Activated naive CD4-positive, alpha-beta T cell treated with anti-CD3 and anti-CD28 coated beads, Interleukin-2, amount 10 ng/mL, durations not matched to agents 7 days and 5 days (primary cell): ENCODE measurements at regions not wholly inside any gene's neighbourhood (a gene's known extent, or its start where the extent isn't known, plus 50 kb on each side); places are given as distances from the start of the nearest gene placed in this dataset.
A peak's percentile ranks its signal among the peaks of the same experiment; 100 is the strongest.

Experiments
- CTCF ChIA-PET: fragments of 350-600 bp; sonication (Branson Sonifier 250); formaldehyde crosslinking; loops from one replicate; lab custom pipeline; 2021; ENCODE audit warnings: antibody characterized with exemption; lab: Charles Lee
- DNase-seq: peaks from one replicate; pipeline ENCODE4 v3.0.0-alpha.2; 2020
- H3K27ac Mint-ChIP-seq: one replicate; pipeline ENCODE4 v1.8.0; 2021; ENCODE audit warnings: mild to moderate bottlenecking, moderate library complexity, mixed read lengths
- H3K27me3 Mint-ChIP-seq: one replicate; pipeline ENCODE4 v1.8.0; 2021; ENCODE audit warnings: mild to moderate bottlenecking, mixed read lengths
- H3K36me3 Mint-ChIP-seq: one replicate; pipeline ENCODE4 v1.8.0; 2021; ENCODE audit warnings: mixed read lengths
- H3K4me1 Mint-ChIP-seq: one replicate; pipeline ENCODE4 v1.8.0; 2021; ENCODE audit warnings: mixed read lengths
- H3K4me3 Mint-ChIP-seq: one replicate; pipeline ENCODE4 v1.8.0; 2021; ENCODE audit warnings: mild to moderate bottlenecking, moderate library complexity, mixed read lengths
- H3K9me3 Mint-ChIP-seq: one replicate; pipeline ENCODE4 v1.8.0; 2021; ENCODE audit warnings: mixed read lengths

DNA sequence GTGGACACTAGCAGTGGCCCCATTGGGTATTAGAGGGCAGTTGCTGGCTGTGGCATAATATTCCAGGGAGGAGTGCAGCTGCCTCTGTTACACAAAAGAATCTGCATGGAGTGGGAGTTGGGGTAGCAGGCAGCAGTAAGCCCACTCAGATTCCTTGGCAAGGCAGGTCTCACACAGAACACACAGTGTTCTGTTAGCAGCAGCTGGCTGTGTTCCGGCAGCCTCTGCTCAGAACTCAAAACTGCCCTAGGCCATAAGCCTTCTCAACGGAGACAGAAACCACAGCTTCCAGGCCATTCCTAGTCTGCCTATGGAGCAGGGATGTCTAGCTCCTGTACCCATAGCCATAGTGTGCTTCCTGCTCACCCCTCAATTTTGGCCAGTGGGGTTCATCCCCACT is 1085.4 kb downstream of the SLC6A15 start:
- no peak overlapping the region for H3K4me3 Mint-ChIP-seq
- no peak overlapping the region for H3K27ac Mint-ChIP-seq
- no peaks in the 10 kb centered on the region for H3K36me3 Mint-ChIP-seq
- H3K4me1 Mint-ChIP-seq, result no peaks in the 10 kb centered on the region
- H3K9me3 Mint-ChIP-seq, result no peaks in the 10 kb centered on the region
- H3K27me3 Mint-ChIP-seq, result no peaks in the 10 kb centered on the region
- CTCF ChIA-PET, result interaction anchor here (0.8 to 2.3 kb wide), 3 partner anchors 10 to 1016 kb away, joined by 3 to 7 read pairs (median 4); no protein-coding TSS in a partner anchor
- no peak for DNase-seq

GRCh38 chr12:83826112-83826511 is 1086.5 kb downstream of the SLC6A15 start:
- Mint-ChIP-seq H3K9me3 (no peaks in the 10 kb centered on the region), H3K27me3 (no peaks in the 10 kb centered on the region), H3K36me3 (no peaks in the 10 kb centered on the region), H3K27ac (no peak overlapping the region), H3K4me3 (no peak overlapping the region), H3K4me1 (no peaks in the 10 kb centered on the region)
- peak; percentile 37 for DNase-seq
- CTCF ChIA-PET, result interaction anchor here (1.0 to 2.3 kb wide), 6 partner anchors 9 to 1140 kb away, joined by 3 to 11 read pairs (median 4); no protein-coding TSS in a partner anchor

DNA sequence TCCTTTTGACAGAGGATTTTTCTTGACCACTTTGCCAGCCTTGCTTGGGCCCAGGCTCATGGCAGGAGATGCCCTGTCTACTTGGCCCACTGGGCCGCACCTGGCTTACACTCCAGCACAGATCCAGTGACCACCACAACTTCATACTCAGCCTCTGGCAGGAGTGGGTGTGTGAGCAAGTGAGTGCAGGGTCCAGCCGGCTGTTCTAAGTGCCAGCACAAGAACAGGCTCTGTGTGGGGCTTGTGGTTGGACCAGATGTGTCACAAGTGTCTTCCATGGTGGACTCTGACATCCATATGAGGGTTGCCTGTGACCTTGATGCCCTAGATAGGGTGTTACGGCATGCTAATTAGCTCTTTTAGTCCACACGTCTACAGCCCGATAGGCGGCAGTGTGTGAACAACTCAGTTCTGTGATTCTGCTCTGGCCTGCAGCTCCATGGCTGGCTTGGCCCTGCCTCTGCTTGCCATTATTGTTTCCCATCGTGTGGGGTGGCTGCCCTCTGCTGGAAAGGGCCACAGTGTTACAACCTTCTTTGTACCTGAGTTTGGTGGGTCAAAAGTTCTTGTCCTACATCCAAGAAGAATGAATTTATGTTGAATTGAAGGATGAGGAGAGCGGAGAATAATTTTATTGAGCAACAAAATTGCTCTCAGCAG is 1089.1 kb downstream of the SLC6A15 start:
- Mint-ChIP-seq H3K27ac (no peak overlapping the region), H3K4me3 (no peak overlapping the region), H3K9me3 (no peaks in the 10 kb centered on the region), H3K4me1 (no peaks in the 10 kb centered on the region), H3K36me3 (no peaks in the 10 kb centered on the region), H3K27me3 (no peaks in the 10 kb centered on the region)
- CTCF ChIA-PET, result interaction anchor here (0.6 to 1.6 kb wide), 2 partner anchors 1138 to 1140 kb away, joined by 4 to 22 read pairs; partner anchors contain the start of gene TMTC2
- peak; percentile 34 for DNase-seq

GRCh38 chr12:83821967-83822366 is 1090.6 kb downstream of the SLC6A15 start:
- H3K4me3 Mint-ChIP-seq, result no peak overlapping the region
- CTCF ChIA-PET, result interaction anchor here (0.6 kb wide), 1 partner anchor 1352 kb away, joined by 3 read pairs; no protein-coding TSS in a partner anchor
- H3K27ac Mint-ChIP-seq, result no peak overlapping the region
- H3K4me1 Mint-ChIP-seq, result no peaks in the 10 kb centered on the region
- H3K36me3 Mint-ChIP-seq, result no peaks in the 10 kb centered on the region
- no peaks in the 10 kb centered on the region for H3K9me3 Mint-ChIP-seq
- no peak for DNase-seq
- H3K27me3 Mint-ChIP-seq, result no peaks in the 10 kb centered on the region

- H3K27me3 Mint-ChIP-seq, result no peaks in the 10 kb centered on the region
- no peaks in the 10 kb centered on the region for H3K9me3 Mint-ChIP-seq
- no peak for DNase-seq
- CTCF ChIA-PET, result no interaction called here
- H3K27ac Mint-ChIP-seq, result no peak overlapping the region
- H3K4me3 Mint-ChIP-seq, result no peak overlapping the region
- H3K36me3 Mint-ChIP-seq, result no peaks in the 10 kb centered on the region
- no peaks in the 10 kb centered on the region for H3K4me1 Mint-ChIP-seq
Measured at GRCh38 chr12:83818881-83819280, 1093.7 kb downstream of the SLC6A15 start.

- no peak overlapping the region for H3K4me3 Mint-ChIP-seq
- H3K27me3 Mint-ChIP-seq, result no peaks in the 10 kb centered on the region
- no peaks in the 10 kb centered on the region for H3K36me3 Mint-ChIP-seq
- H3K27ac Mint-ChIP-seq, result no peak overlapping the region
- no peak for DNase-seq
- CTCF ChIA-PET, result interaction anchor here (1.5 kb wide), 1 partner anchor 9 kb away, joined by 4 read pairs; no protein-coding TSS in a partner anchor
- H3K9me3 Mint-ChIP-seq, result no peaks in the 10 kb centered on the region
- H3K4me1 Mint-ChIP-seq, result no peaks in the 10 kb centered on the region
Measured at GRCh38 chr12:83817730-83818129, 1094.9 kb downstream of the SLC6A15 start.

DNA sequence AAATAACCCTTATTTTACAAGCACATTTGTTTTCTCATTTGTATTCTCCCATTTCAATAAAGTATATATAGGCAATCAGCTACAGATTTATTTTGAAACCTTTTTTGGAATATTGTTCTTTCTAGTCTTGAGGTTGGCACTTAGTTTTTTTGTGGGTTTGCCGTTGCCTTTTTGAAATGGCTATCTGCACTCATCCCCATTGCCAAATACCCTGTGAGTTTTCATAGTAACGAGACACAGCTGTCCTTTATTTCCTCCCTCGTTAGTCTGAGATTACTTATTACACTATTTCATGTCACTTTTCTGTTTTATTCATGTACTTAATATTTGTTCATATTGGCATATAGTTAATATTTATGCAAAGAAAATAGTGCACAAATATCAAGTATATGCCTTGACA is 1104.0 kb downstream of the SLC6A15 start:
- Mint-ChIP-seq H3K4me1 (no peaks in the 10 kb centered on the region), H3K36me3 (no peaks in the 10 kb centered on the region), H3K27ac (no peak overlapping the region), H3K9me3 (no peaks in the 10 kb centered on the region), H3K4me3 (no peak overlapping the region), H3K27me3 (no peaks in the 10 kb centered on the region)
- DNase-seq, result no peak
- CTCF ChIA-PET, result no interaction called here

DNA sequence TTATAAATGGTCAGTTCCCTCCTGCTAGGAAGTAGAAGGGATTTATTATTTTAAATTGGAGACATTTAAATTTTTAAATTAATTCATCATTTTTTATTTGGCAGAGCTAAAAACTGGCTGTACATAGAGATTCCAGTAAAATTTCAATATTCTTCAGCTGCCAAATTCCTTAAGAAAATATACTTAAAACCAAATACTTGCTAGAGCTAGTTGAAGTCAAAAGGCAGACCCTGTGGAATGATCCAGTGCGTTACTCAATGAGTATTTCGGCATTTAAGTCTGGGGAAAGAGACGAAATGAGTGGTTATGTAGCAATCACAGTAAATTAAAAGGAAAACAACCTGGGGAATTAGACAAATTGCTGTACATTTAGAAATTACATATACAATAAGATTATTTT is 1104.7 kb downstream of the SLC6A15 start:
- no peaks in the 10 kb centered on the region for H3K9me3 Mint-ChIP-seq
- no peaks in the 10 kb centered on the region for H3K27me3 Mint-ChIP-seq
- DNase-seq, result no peak
- no peak overlapping the region for H3K4me3 Mint-ChIP-seq
- no peak overlapping the region for H3K27ac Mint-ChIP-seq
- no peaks in the 10 kb centered on the region for H3K4me1 Mint-ChIP-seq
- CTCF ChIA-PET, result no interaction called here
- H3K36me3 Mint-ChIP-seq, result no peaks in the 10 kb centered on the region

- Mint-ChIP-seq H3K27ac (no peak overlapping the region), H3K4me1 (no peaks in the 10 kb centered on the region), H3K27me3 (no peaks in the 10 kb centered on the region), H3K36me3 (no peaks in the 10 kb centered on the region), H3K9me3 (no peaks in the 10 kb centered on the region), H3K4me3 (no peak overlapping the region)
- no peak for DNase-seq
- CTCF ChIA-PET, result no interaction called here
Measured at GRCh38 chr12:83805873-83806272, 1106.7 kb downstream of the SLC6A15 start.

DNA sequence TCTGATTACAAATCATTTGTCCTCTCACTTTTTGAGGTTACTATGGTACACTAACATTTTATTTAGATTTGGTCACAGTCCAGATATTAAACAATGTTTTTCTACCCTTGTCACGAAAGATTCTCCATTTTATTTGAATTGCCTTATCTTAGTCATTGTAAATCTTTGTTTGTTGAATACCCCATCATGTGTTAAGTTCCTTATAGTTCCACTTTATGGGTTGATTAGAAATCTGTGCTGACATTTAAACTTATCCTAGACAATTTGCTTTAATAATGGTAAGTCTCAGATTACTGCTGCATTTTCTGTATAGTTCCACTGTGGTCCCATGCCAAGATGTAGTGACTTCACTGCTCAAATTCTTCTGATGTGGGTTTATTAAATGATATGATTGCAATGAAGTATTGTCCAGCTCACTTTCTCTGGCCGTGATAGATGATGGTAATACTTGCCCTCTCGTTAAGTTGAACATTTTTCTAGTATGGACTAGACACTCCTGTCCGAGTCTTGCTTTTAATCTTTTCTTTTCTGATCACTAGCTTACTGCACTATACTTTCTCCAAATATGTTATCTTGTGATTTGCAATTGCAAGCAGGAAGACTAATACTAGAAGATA is 1107.3 kb downstream of the SLC6A15 start:
- DNase-seq, result no peak
- H3K36me3 Mint-ChIP-seq, result no peaks in the 10 kb centered on the region
- no peak overlapping the region for H3K4me3 Mint-ChIP-seq
- CTCF ChIA-PET, result interaction anchor here (1.3 kb wide), 1 partner anchor 21 kb away, joined by 3 read pairs; no protein-coding TSS in a partner anchor
- no peak overlapping the region for H3K27ac Mint-ChIP-seq
- no peaks in the 10 kb centered on the region for H3K27me3 Mint-ChIP-seq
- H3K4me1 Mint-ChIP-seq, result no peaks in the 10 kb centered on the region
- H3K9me3 Mint-ChIP-seq, result no peaks in the 10 kb centered on the region

GRCh38 chr12:83801972-83802371 is 1110.6 kb downstream of the SLC6A15 start:
- no peak overlapping the region for H3K27ac Mint-ChIP-seq
- no peak overlapping the region for H3K4me3 Mint-ChIP-seq
- H3K36me3 Mint-ChIP-seq, result no peaks in the 10 kb centered on the region
- no peaks in the 10 kb centered on the region for H3K27me3 Mint-ChIP-seq
- no peaks in the 10 kb centered on the region for H3K4me1 Mint-ChIP-seq
- CTCF ChIA-PET, result no interaction called here
- no peak for DNase-seq
- no peaks in the 10 kb centered on the region for H3K9me3 Mint-ChIP-seq

GRCh38 chr12:83800022-83800421 is 1112.6 kb downstream of the SLC6A15 start:
- CTCF ChIA-PET, result no interaction called here
- Mint-ChIP-seq H3K4me1 (no peaks in the 10 kb centered on the region), H3K27ac (no peak overlapping the region), H3K4me3 (no peak overlapping the region), H3K9me3 (no peaks in the 10 kb centered on the region), H3K36me3 (no peaks in the 10 kb centered on the region), H3K27me3 (no peaks in the 10 kb centered on the region)
- no peak for DNase-seq

- H3K36me3 Mint-ChIP-seq, result no peaks in the 10 kb centered on the region
- H3K9me3 Mint-ChIP-seq, result no peaks in the 10 kb centered on the region
- no peaks in the 10 kb centered on the region for H3K4me1 Mint-ChIP-seq
- CTCF ChIA-PET, result no interaction called here
- no peak for DNase-seq
- no peak overlapping the region for H3K4me3 Mint-ChIP-seq
- H3K27ac Mint-ChIP-seq, result no peak overlapping the region
- H3K27me3 Mint-ChIP-seq, result no peaks in the 10 kb centered on the region
Measured at GRCh38 chr12:83796531-83796930, 1109.8 kb downstream of the TMTC2 start.

DNA sequence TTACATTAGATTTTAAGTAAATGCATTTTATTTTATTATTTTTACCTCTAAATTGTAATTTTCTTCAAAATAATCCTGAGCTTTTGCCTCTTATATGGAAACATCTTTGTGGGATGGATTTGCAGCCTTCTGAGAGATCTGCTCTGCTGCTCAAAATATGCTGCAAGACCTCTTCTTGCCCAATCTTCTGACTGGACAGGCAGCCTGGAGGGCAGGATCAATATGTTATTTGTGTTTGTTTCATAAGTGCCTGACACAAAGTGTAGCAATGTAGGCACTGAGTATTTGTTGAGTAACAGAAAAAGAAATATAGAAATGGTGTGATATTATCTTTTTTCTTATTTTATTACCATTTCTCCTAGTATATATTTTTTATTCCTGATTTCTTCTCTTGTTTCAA is 1106.9 kb downstream of the TMTC2 start:
- CTCF ChIA-PET, result no interaction called here
- Mint-ChIP-seq H3K4me1 (no peaks in the 10 kb centered on the region), H3K4me3 (no peak overlapping the region)

More for the DNA sequence above, 1106.9 kb downstream of the TMTC2 start:
- Mint-ChIP-seq H3K27ac (no peak overlapping the region), H3K9me3 (no peaks in the 10 kb centered on the region), H3K27me3 (no peaks in the 10 kb centered on the region), H3K36me3 (no peaks in the 10 kb centered on the region)
- DNase-seq, result no peak
